ENCODE measurements at regions not wholly inside any gene's neighbourhood (a gene's known extent, or its start where the extent isn't known, plus 50 kb on each side); places are given as distances from the start of the nearest gene placed in this dataset.

GRCh38 chr13:40442231-40442630 is 224.2 kb downstream of the FOXO1 start:
- no peak for TF ChIP-seq ZNF274 (IDR thresholded peaks at IDR 0.05; ENCODE audit: low read depth, low read length)
- TF ChIP-seq SUZ12 (IDR thresholded peaks at IDR 0.05; ENCODE audit: extremely low read depth, insufficient read depth, insufficient read length), result no peak
- no peak for TF ChIP-seq YY1 (IDR thresholded peaks at IDR 0.05; ENCODE audit: insufficient read depth, insufficient read length)
